Choroid plexus epithelial cell (primary cell): ENCODE measurements at regions not wholly inside any gene's neighbourhood (a gene's known extent, or its start where the extent isn't known, plus 50 kb on each side); places are given as distances from the start of the nearest gene placed in this dataset.

ENCODE experiments used
- DNase-seq: peaks from one replicate; pipeline ENCODE4 v3.0.0-alpha.2; 2010; ENCODE audit warnings: low read depth
- H3K4me3 ChIP-seq: 2 replicates; pipeline ENCODE4 v1.5.1; 2011; ENCODE audit warnings: low read depth, mild to moderate bottlenecking, control low read depth, low read length, moderate library complexity
- CTCF ChIP-seq: conservative IDR thresholded peaks from 2 replicates; pipeline ENCODE4 v1.5.1; 2011; ENCODE audit warnings: low read depth, mild to moderate bottlenecking, control low read depth, inconsistent platforms, low read length, moderate library complexity

- TF ChIP-seq CTCF: no peak
- no peak for DNase-seq
These were observed 476.4 kb downstream of the MIAT start for GRCh38 chr22:27133681-27134314.

DNA sequence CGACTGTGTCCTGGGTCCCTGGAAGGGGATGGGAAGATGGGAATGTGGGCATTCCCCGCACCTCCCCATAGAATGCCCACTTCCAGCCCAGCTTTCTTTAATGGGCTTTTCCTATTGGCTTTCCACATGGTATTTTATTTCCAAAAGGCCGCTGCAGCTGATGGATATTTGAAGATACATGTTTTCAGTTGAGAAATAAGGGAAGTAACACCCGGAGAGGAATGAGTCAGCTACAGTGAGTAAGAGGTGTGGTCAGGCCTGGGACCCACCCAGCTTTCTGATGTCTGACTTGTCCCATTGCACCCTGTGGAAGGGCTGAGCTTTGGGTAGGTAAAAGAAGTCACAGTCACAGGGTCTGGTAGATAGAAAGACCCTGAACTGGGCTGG lies 476.9 kb downstream of the MIAT start:
- TF ChIP-seq CTCF: no peak
- peak; percentile 90 for DNase-seq
- H3K4me3 ChIP-seq: no peak overlapping the region

More at GRCh38 chr22:27133681-27134314, 476.4 kb downstream of the MIAT start:
- no peak overlapping the region for H3K4me3 ChIP-seq

DNA sequence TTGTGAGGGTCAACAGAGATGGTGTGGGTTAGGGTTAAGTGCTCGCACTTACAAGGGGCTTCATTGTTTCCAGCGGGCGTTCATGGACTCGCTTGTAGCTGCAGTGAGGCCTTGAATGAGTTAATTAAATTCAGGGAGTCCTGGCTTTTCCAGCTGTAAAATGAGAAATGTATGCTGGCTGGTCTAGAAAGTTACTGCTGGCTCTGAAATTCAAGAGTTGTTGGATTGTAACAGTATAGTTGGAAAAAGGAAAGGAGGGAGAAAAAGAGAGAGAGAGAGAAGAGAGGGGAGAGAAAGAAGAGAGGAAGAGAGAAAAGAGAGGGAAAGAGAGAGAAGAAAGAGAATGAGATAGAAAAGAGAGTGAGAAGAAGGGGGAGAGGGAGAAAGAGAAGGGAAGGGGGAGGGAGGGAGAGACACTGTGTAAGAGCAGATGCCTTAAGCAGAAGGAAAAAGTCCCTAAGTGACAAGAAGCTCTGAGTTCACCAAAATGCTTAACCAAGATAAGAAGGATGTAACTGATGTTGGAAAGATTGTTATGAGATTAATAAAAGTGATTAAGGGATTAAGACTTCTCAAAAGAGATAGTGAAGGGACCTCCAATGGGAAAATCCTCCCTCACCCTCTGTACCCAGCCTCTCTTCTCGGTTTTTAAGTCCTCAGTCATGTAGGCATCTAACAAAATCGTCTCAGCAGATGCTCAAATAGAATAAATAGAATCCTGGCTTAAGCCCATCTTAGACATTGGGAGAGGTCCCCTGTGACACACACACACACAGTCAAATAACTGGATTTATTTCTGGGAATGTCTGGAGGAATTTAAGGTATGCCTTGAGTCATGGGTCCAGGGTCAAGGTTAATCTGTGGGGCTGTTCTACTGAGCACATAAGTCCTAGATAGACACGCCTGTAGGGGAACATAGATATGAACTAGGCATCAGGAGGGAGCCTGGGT lies 477.9 kb downstream of the MIAT start:
- H3K4me3 ChIP-seq: no peak overlapping the region
- TF ChIP-seq CTCF: no peak
- peak; percentile 65 for DNase-seq

DNA sequence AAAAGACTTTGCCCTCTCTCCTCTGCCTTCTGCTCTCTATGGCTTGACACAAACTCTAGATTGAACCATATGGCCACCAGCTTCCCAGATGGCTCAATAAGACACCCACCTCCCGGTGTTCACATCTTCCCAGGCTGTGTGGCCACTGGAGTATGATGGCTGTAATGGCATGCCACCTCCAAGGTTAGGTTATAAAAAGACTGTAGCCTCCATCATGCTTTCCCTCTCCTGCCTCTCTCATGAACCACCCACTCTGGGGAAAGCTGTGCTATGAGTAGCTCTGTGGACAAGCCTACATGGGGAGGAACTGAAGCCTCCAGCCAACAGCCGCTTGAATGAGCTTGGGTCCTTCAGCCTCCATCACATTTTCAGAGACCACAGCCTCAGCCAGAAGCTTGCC lies 479.2 kb downstream of the MIAT start:
- DNase-seq: no peak
- H3K4me3 ChIP-seq: no peak overlapping the region
- no peak for TF ChIP-seq CTCF

- TF ChIP-seq CTCF: no peak
- no peak overlapping the region for H3K4me3 ChIP-seq
- no peak for DNase-seq
These were observed 480.5 kb downstream of the MIAT start for GRCh38 chr22:27137871-27138337.

DNA sequence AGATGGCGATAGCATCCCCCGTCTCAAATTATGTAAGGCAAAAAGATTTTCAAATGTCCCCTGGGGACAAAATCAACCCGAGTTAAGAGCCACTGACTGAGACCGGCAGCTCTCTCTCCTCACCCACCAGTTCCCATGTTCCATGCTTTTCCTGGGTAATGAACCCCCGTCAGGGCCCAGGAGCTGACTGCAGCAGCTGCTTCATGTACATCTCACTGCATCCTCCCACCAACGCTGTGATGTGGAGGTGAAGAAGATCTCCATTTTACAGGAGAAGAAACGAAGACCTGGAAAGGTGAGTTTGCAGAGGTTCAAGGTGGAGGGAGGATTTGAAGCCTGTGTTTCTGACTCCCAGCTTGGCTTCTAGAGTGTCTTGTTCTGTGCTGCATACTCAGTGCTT lies 481.1 kb downstream of the MIAT start:
- DNase-seq: no peak
- no peak overlapping the region for H3K4me3 ChIP-seq
- no peak for TF ChIP-seq CTCF
